Calu3 (cell line): ENCODE measurements at regions not wholly inside any gene's neighbourhood (a gene's known extent, or its start where the extent isn't known, plus 50 kb on each side); places are given as distances from the start of the nearest gene placed in this dataset.

Experiments used
- BruUV-seq: library from RNA; stranded (reverse); fragments of 400-500 nt; replicated peaks from 2 replicates; lab custom pipeline; 2021; lab: Mats Ljungman, UMichigan
- CTCF ChIA-PET: fragments of 300-600 bp; sonication (Branson Sonifier 250); formaldehyde crosslinking; loops from one replicate; lab custom pipeline; 2022; ENCODE audit warnings: antibody characterized with exemption; lab: Charles Lee
- DNase-seq: peaks from one replicate; pipeline ENCODE4 v3.0.0; 2022
- H3K27ac Mint-ChIP-seq: one replicate; pipeline ENCODE4 v1.8.0; 2022; ENCODE audit warnings: mixed read lengths; ENCODE audit not compliant: unreplicated experiment
- H3K27me3 Mint-ChIP-seq: one replicate; pipeline ENCODE4 v1.8.0; 2022; ENCODE audit warnings: mixed read lengths; ENCODE audit not compliant: unreplicated experiment
- H3K36me3 Mint-ChIP-seq: one replicate; pipeline ENCODE4 v1.8.0; 2022; ENCODE audit warnings: mild to moderate bottlenecking, moderate library complexity, mixed read lengths; ENCODE audit not compliant: insufficient read depth, unreplicated experiment
- H3K4me1 Mint-ChIP-seq: one replicate; pipeline ENCODE4 v1.8.0; 2022; ENCODE audit warnings: mild to moderate bottlenecking, low read depth, mixed read lengths; ENCODE audit not compliant: unreplicated experiment
- H3K4me3 Mint-ChIP-seq: one replicate; pipeline ENCODE4 v1.8.0; 2022; ENCODE audit warnings: mild to moderate bottlenecking, low read depth, moderate library complexity, mixed read lengths; ENCODE audit not compliant: unreplicated experiment
- H3K9me3 Mint-ChIP-seq: one replicate; pipeline ENCODE4 v1.8.0; 2022; ENCODE audit warnings: low read depth, mixed read lengths; ENCODE audit not compliant: unreplicated experiment
- intact Hi-C: fragments of 100-400 bp; cut with micrococcal nuclease; formaldehyde crosslinking; loops from one replicate; pipeline ENCODE4 v1.10.0; 2022; ENCODE audit not compliant: unreplicated experiment
- TF ChIP-seq, protein P1 (sequence below): fragments of 200-600 bp; IDR thresholded peaks from one replicate; pipeline ENCODE4 v1.8.0; 2022; ENCODE audit warnings: antibody characterized with exemption; ENCODE audit not compliant: unreplicated experiment

DNA sequence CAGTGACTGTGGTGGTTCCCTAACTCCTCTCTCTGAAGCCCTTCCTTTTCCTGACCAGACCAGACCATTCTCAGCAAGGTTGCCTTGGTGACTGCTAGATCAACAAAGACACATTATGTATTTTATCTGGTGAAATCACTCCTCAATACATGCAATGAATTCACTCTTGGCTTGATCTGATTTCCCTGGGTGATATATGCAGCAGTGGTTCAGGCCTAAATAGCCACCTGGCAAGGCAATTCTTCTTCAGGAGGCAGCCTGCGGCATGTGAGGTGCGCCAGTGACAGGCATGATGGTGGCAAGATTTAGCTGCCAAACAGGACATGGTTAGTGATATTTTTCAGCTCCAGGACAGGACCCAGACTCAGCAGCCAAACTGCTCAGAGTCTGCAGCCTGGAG, 350.3 kb upstream of the CCDC196 start:
- no TSS peak for BruUV-seq
- Mint-ChIP-seq H3K4me1 (no peaks in the 10 kb centered on the region), H3K27me3 (peaks cover 12% of the 10 kb centered on the region), H3K36me3 (no peaks in the 10 kb centered on the region), H3K4me3 (no peak overlapping the region), H3K27ac (no peak overlapping the region), H3K9me3 (no peaks in the 10 kb centered on the region)
- CTCF ChIA-PET, result no interaction called here
- intact Hi-C loops, result no loop called here
- DNase-seq, result no peak
- TF ChIP-seq, protein P1, sequence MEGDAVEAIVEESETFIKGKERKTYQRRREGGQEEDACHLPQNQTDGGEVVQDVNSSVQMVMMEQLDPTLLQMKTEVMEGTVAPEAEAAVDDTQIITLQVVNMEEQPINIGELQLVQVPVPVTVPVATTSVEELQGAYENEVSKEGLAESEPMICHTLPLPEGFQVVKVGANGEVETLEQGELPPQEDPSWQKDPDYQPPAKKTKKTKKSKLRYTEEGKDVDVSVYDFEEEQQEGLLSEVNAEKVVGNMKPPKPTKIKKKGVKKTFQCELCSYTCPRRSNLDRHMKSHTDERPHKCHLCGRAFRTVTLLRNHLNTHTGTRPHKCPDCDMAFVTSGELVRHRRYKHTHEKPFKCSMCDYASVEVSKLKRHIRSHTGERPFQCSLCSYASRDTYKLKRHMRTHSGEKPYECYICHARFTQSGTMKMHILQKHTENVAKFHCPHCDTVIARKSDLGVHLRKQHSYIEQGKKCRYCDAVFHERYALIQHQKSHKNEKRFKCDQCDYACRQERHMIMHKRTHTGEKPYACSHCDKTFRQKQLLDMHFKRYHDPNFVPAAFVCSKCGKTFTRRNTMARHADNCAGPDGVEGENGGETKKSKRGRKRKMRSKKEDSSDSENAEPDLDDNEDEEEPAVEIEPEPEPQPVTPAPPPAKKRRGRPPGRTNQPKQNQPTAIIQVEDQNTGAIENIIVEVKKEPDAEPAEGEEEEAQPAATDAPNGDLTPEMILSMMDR, result no peak

DNA sequence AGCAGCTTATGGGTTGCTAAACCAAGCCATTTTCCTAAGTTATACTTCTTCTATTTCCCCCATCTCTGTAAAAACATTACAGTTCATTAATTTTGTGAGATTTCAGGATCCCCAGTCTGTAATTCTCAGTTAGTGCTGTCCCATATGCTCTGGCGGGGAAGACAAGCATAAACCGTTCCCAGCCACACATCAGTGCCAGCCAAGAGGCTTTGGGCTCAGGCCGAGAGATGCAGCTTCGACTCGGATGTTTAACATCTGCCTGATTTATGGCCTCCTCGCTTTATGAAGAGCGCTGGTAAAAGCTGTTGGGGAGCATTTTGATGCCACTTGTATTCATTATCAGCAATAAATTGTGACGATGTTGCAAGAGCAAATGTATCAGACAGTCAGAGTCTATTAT, 349.1 kb upstream of the CCDC196 start:
- no TSS peak for BruUV-seq
- DNase-seq, result no peak
- CTCF ChIA-PET, result no interaction called here
- intact Hi-C loops, result no loop called here
- Mint-ChIP-seq H3K4me1 (no peaks in the 10 kb centered on the region), H3K27ac (no peak overlapping the region), H3K27me3 (peaks cover 12% of the 10 kb centered on the region), H3K4me3 (no peak overlapping the region), H3K9me3 (no peaks in the 10 kb centered on the region), H3K36me3 (no peaks in the 10 kb centered on the region)
- TF ChIP-seq, protein P1, result no peak

DNA sequence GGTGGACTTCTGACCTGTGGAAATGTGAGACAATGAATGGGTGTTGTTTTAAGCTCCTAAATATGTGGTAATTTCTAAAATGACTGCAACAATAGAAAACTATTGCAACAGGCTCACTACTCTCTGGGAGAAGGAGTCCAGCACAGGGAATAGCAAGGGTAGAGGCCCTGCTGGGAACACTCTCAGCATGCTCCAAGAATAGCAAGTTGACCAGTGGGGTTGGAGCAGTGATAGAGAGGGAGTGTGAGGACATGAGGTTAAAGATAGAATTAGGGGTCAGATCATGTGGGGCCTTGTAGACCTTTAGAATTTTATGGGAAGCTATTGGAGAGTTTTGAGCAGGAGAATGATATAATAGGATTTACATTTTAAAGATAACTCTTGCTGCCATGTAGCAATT, 346.7 kb upstream of the CCDC196 start:
- TF ChIP-seq, protein P1, result no peak
- Mint-ChIP-seq H3K36me3 (no peaks in the 10 kb centered on the region), H3K4me3 (no peak overlapping the region), H3K27ac (no peak overlapping the region), H3K4me1 (no peaks in the 10 kb centered on the region), H3K9me3 (peaks cover 2% of the 10 kb centered on the region), H3K27me3 (peaks cover 19% of the 10 kb centered on the region)
- no peak for DNase-seq
- CTCF ChIA-PET, result no interaction called here
- intact Hi-C loops, result no loop called here
- BruUV-seq, result no TSS peak

DNA sequence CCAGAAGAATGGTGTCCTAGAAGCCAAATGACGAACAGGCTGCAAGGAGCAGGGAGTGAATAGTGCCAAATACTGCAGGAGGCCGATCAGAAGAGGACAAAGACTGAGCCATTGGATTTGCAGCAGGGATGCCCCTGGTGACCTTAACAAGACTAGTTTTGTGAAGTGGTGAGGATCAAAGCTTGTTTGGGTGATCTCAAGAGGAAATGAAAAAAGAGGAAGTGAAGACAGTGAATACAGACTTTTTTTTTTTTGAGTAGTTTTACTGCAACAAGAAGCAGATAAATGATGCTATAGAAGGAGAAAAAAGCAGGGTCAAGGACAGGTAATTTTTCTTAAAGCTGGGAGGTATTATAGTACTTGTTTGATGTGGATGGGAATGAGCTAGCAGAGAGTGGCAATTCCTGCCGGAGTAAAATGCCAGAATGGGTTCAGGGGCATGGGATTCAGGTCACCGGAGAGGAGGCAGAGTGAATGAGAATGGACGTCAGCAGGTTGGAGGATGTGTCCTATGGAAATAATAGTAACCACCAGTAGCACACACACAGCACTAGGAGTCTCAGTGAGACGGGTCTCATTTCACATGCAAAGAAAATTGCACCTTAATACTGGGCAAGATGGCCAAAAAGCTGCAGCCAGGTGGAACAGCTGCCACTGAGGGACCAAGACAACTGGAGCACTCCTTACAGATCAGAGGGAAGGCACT, 345.8 kb upstream of the CCDC196 start:
- peaks cover 2% of the 10 kb centered on the region for H3K9me3 Mint-ChIP-seq
- no peak overlapping the region for H3K4me3 Mint-ChIP-seq
- H3K27ac Mint-ChIP-seq, result no peak overlapping the region
- no peak for DNase-seq
- H3K36me3 Mint-ChIP-seq, result no peaks in the 10 kb centered on the region
- H3K4me1 Mint-ChIP-seq, result no peaks in the 10 kb centered on the region
- no TSS peak for BruUV-seq
- CTCF ChIA-PET, result no interaction called here
- H3K27me3 Mint-ChIP-seq, result peaks cover 28% of the 10 kb centered on the region
- intact Hi-C loops, result no loop called here
- TF ChIP-seq, protein P1, result no peak
